H1 (cell line): ENCODE measurements at regions not wholly inside any gene's neighbourhood (a gene's known extent, or its start where the extent isn't known, plus 50 kb on each side); places are given as distances from the start of the nearest gene placed in this dataset.

ENCODE experiments used
- CTCF ChIA-PET: fragments of 300-600 bp; sonication (Branson Sonifier 250); formaldehyde crosslinking; loops from one replicate; lab custom pipeline; 2021; ENCODE audit not compliant: partially characterized antibody; lab: Charles Lee
- POLR2A ChIA-PET: fragments of 300-600 bp; sonication (Branson Sonifier 250); formaldehyde crosslinking; loops from one replicate; lab custom pipeline; 2021; ENCODE audit warnings: inconsistent platforms; ENCODE audit not compliant: partially characterized antibody; lab: Charles Lee
- DNase-seq, 2 experiments: peaks; one replicate each; pipeline versions ENCODE4 v3.0.0 to v3.0.0-alpha.2; 2010 to 2022; ENCODE audit warnings: low spot score in 2 of 2, low read depth in 1 of 2, mixed read lengths in 1 of 2
- FAIRE-seq: peaks from 2 replicates; lab custom pipeline; 2011; peaks lifted over from hg19 to GRCh38; lab: Jason Lieb, UNC
- H2AFZ ChIP-seq: 2 replicates; pipeline ENCODE4 v1.8.1; 2012; ENCODE audit warnings: low read length, inconsistent platforms
- H2AK5ac ChIP-seq: 2 replicates; pipeline ENCODE4 v1.6.1; 2013; ENCODE audit warnings: low read depth, low read length
- H2BK120ac ChIP-seq: replicated peaks from 2 replicates; pipeline ENCODE3; 2013; ENCODE audit warnings: low read depth, low read length, inconsistent platforms
- H2BK12ac ChIP-seq: 2 replicates; pipeline ENCODE4 v1.6.1; 2013; ENCODE audit warnings: low read depth, low read length
- H2BK15ac ChIP-seq: 2 replicates; pipeline ENCODE4 v1.6.1; 2013; ENCODE audit warnings: low read length
- H2BK20ac ChIP-seq: 2 replicates; pipeline ENCODE4 v1.6.1; 2013; ENCODE audit warnings: low read length
- H2BK5ac ChIP-seq: 2 replicates; pipeline ENCODE4 v1.6.1; 2013; ENCODE audit warnings: low read depth, low read length
- H3K14ac ChIP-seq: 2 replicates; pipeline ENCODE4 v1.6.1; 2013; ENCODE audit warnings: inconsistent platforms; ENCODE audit not compliant: insufficient read length
- H3K18ac ChIP-seq: 2 replicates; pipeline ENCODE4 v1.6.1; 2013; ENCODE audit warnings: low read length; ENCODE audit errors: extremely low read depth
- H3K23ac ChIP-seq: 2 replicates; pipeline ENCODE4 v1.6.1; 2013; ENCODE audit warnings: inconsistent platforms; ENCODE audit not compliant: insufficient read length
- H3K23me2 ChIP-seq: 2 replicates; pipeline ENCODE4 v1.6.1; 2013; ENCODE audit warnings: low read depth, low read length
- H3K27ac ChIP-seq: 2 replicates; pipeline ENCODE4 v1.6.1; 2011; ENCODE audit warnings: low read depth, low read length, inconsistent platforms
- H3K27me3 ChIP-seq, 4 experiments: replicated peaks in 1 of 4; 1 replicate in 1 of 4; 2 replicates in 3 of 4; pipeline versions ENCODE4 v1.6.1 to v1.8.1; 2011 to 2013; ENCODE audit warnings: low read length in 3 of 4, mild to moderate bottlenecking in 3 of 4, inconsistent platforms in 2 of 4, mixed read lengths in 2 of 4, moderate library complexity in 1 of 4; ENCODE audit not compliant: control insufficient read depth in 3 of 4, insufficient read depth in 3 of 4; ENCODE audit errors: extremely low read depth in 1 of 4
- H3K36me3 ChIP-seq, 4 experiments: 2 replicates each; pipeline versions ENCODE4 v1.6.1 to v1.8.1; 2011 to 2013; ENCODE audit warnings: mild to moderate bottlenecking in 4 of 4, low read length in 3 of 4, moderate library complexity in 2 of 4, control low read depth in 1 of 4, inconsistent platforms in 1 of 4; ENCODE audit not compliant: insufficient read depth in 4 of 4, control insufficient read depth in 2 of 4
- H3K4ac ChIP-seq: replicated peaks from 2 replicates; pipeline ENCODE3; 2013; ENCODE audit warnings: low read length, low read depth, mixed read lengths, inconsistent platforms; ENCODE audit not compliant: insufficient read length
- H3K4me1 ChIP-seq, 4 experiments: replicated peaks in 1 of 4; 1 replicate in 1 of 4; 2 replicates in 3 of 4; pipeline versions ENCODE4 v1.6.1 to v1.8.1; 2011 to 2013; ENCODE audit warnings: low read length in 3 of 4, inconsistent platforms in 2 of 4, mixed read lengths in 1 of 4; ENCODE audit not compliant: insufficient read depth in 4 of 4, control insufficient read depth in 3 of 4
- H3K4me2 ChIP-seq, 2 experiments: 2 replicates each; pipeline versions ENCODE4 v1.6.1 to v1.8.1; 2011 to 2013; ENCODE audit warnings: low read depth in 2 of 2, low read length in 2 of 2, control low read depth in 1 of 2, inconsistent platforms in 1 of 2, mild to moderate bottlenecking in 1 of 2; ENCODE audit not compliant: insufficient read depth in 1 of 2
- H3K4me3 ChIP-seq, 4 experiments: fragments of 200-600, 300-600 bp in 1 of 4; sonication (generic), shearing (Covaris generic), sonication (Bioruptor Twin) in 1 of 4; 2 replicates each; pipeline versions ENCODE4 v1.5.1 to v1.8.1; 2011 to 2016; ENCODE audit warnings: low read length in 4 of 4, low read depth in 3 of 4, control low read depth in 2 of 4, inconsistent platforms in 2 of 4, mild to moderate bottlenecking in 2 of 4, mixed read lengths in 1 of 4, moderate library complexity in 1 of 4; ENCODE audit not compliant: insufficient read depth in 2 of 4; ENCODE audit errors: extremely low read depth in 1 of 4
- H3K56ac ChIP-seq: replicated peaks from 2 replicates; pipeline ENCODE3; 2013; ENCODE audit warnings: low read depth, mild to moderate bottlenecking, mixed read lengths, low read length, inconsistent platforms; ENCODE audit not compliant: insufficient read length
- H3K79me1 ChIP-seq: 2 replicates; pipeline ENCODE4 v1.6.1; 2013; ENCODE audit warnings: low read depth, low read length, control low read depth
- H3K79me2 ChIP-seq, 2 experiments: 2 replicates each; pipeline versions ENCODE4 v1.6.1 to v1.8.1; 2012 to 2013; ENCODE audit warnings: low read length in 2 of 2, mild to moderate bottlenecking in 2 of 2, inconsistent platforms in 1 of 2; ENCODE audit not compliant: insufficient read depth in 2 of 2, control insufficient read depth in 1 of 2
- H3K9ac ChIP-seq, 4 experiments: replicated peaks in 1 of 4; 1 replicate in 1 of 4; 2 replicates in 3 of 4; pipeline versions ENCODE4 v1.6.1 to v1.8.1; 2011 to 2013; ENCODE audit warnings: low read depth in 3 of 4, low read length in 3 of 4, control low read depth in 2 of 4, mild to moderate bottlenecking in 2 of 4, moderate library complexity in 2 of 4, inconsistent platforms in 1 of 4; ENCODE audit errors: extremely low read depth in 1 of 4
- H3K9me3 ChIP-seq, 2 experiments: 2 replicates each; pipeline versions ENCODE4 v1.6.1 to v1.8.1; 2012 to 2013; ENCODE audit warnings: mild to moderate bottlenecking in 2 of 2, moderate library complexity in 2 of 2, control low read depth in 1 of 2, inconsistent platforms in 1 of 2, low read depth in 1 of 2, low read length in 1 of 2, mixed read lengths in 1 of 2; ENCODE audit not compliant: insufficient read depth in 2 of 2
- H4K20me1 ChIP-seq, 2 experiments: replicated peaks in 1 of 2; 2 replicates each; pipeline versions ENCODE3 to v1.8.1; 2011 to 2013; ENCODE audit warnings: inconsistent platforms in 2 of 2, low read length in 2 of 2, mild to moderate bottlenecking in 1 of 2; ENCODE audit not compliant: insufficient read depth in 2 of 2, control insufficient read depth in 1 of 2
- H4K5ac ChIP-seq: 2 replicates; pipeline ENCODE4 v1.6.1; 2013; ENCODE audit warnings: low read length, low read depth, mixed read lengths, inconsistent platforms; ENCODE audit not compliant: insufficient read length
- H4K8ac ChIP-seq: 2 replicates; pipeline ENCODE4 v1.8.0; 2013; ENCODE audit warnings: mild to moderate bottlenecking, moderate library complexity, low read length, inconsistent platforms; ENCODE audit not compliant: insufficient read depth; ENCODE audit errors: extremely low read depth
- H4K91ac ChIP-seq: replicated peaks from 2 replicates; pipeline ENCODE3; 2013; ENCODE audit warnings: low read length, mixed read lengths, inconsistent platforms; ENCODE audit not compliant: insufficient read length
- CBX5 ChIP-seq: fragments of 300-800, 300-1000 bp; sonication (generic); IDR thresholded peaks from 2 replicates; pipeline ENCODE4 v1.7.1; 2016; ENCODE audit warnings: antibody characterized with exemption, low read length, low read depth
- CBX8 ChIP-seq: fragments of 300-800, 300-1000 bp; sonication (generic); IDR thresholded peaks from 2 replicates; pipeline ENCODE4 v1.7.1; 2016; ENCODE audit warnings: low read depth, low read length, borderline replicate concordance
- FOSL1 ChIP-seq: IDR thresholded peaks from 2 replicates; pipeline ENCODE4 v1.6.1; 2011; ENCODE audit warnings: mild to moderate bottlenecking, low read depth, low read length, moderate library complexity; ENCODE audit not compliant: insufficient read depth
- GTF2F1 ChIP-seq: IDR thresholded peaks from 2 replicates; pipeline ENCODE4 v1.6.1; 2012; ENCODE audit warnings: low read depth, low read length, improper control_type of control experiment, borderline replicate concordance
- HDAC6 ChIP-seq: IDR thresholded peaks from one replicate; pipeline ENCODE4 v1.7.1; 2012; ENCODE audit warnings: low read depth, mild to moderate bottlenecking, inconsistent platforms, low read length, moderate library complexity
- JUN ChIP-seq: IDR thresholded peaks from 2 replicates; pipeline ENCODE4 v1.6.1; 2011; ENCODE audit warnings: low read depth, mild to moderate bottlenecking, improper control_type of control experiment, low read length
- NRF1 ChIP-seq: IDR thresholded peaks from 2 replicates; pipeline ENCODE4 v1.6.1; 2011; ENCODE audit warnings: mild to moderate bottlenecking, low read depth, low read length, improper control_type of control experiment
- PHF8 ChIP-seq: fragments of 200-600 bp; sonication (generic); conservative IDR thresholded peaks from 2 replicates; pipeline ENCODE4 v1.7.1; 2012; ENCODE audit warnings: low read depth, mild to moderate bottlenecking, inconsistent platforms, low read length, moderate library complexity
- POLR2A ChIP-seq, 2 experiments: IDR thresholded peaks; 1 replicate in 1 of 2; 2 replicates in 1 of 2; pipeline ENCODE4 v1.6.1; 2011; ENCODE audit warnings: low read depth in 2 of 2, low read length in 2 of 2, mild to moderate bottlenecking in 2 of 2; ENCODE audit errors: control extremely low read depth in 1 of 2
- RAD21 ChIP-seq, 2 experiments: IDR thresholded peaks in 1 of 2; conservative IDR thresholded peaks in 1 of 2; 2 replicates each; pipeline ENCODE4 v1.6.1; 2011; ENCODE audit warnings: low read depth in 2 of 2, low read length in 2 of 2, improper control_type of control experiment in 1 of 2, inconsistent platforms in 1 of 2, mild to moderate bottlenecking in 1 of 2, moderate library complexity in 1 of 2
- SAP30 ChIP-seq: fragments of 300-600 bp; sonication (generic); IDR thresholded peaks from 2 replicates; pipeline ENCODE4 v1.7.1; 2012; ENCODE audit warnings: low read length, moderate library complexity, mild to moderate bottlenecking, inconsistent platforms; ENCODE audit not compliant: insufficient read depth, insufficient replicate concordance
- SIX5 ChIP-seq: IDR thresholded peaks from 2 replicates; pipeline ENCODE4 v1.6.1; 2011; ENCODE audit warnings: mild to moderate bottlenecking, low read depth, low read length
- SP2 ChIP-seq: IDR thresholded peaks from 2 replicates; pipeline ENCODE4 v1.6.1; 2012; ENCODE audit warnings: mild to moderate bottlenecking, low read length, inconsistent platforms
- TEAD4 ChIP-seq: IDR thresholded peaks from 2 replicates; pipeline ENCODE4 v1.6.1; 2012; ENCODE audit warnings: low read depth, low read length, inconsistent platforms, mixed read lengths
- YY1 ChIP-seq: IDR thresholded peaks from 2 replicates; pipeline ENCODE4 v1.6.1; 2011; ENCODE audit warnings: low read depth, mild to moderate bottlenecking, low read length
- ZNF274 ChIP-seq: IDR thresholded peaks from 2 replicates; pipeline ENCODE4 v1.7.0; 2012; ENCODE audit warnings: low read length, borderline replicate concordance; ENCODE audit errors: extremely low read depth
- WGBS, 2 experiments: shearing (Covaris generic) in 1 of 2; methylation state at CpG; one replicate each; pipeline versions ENCODE4 v1.1.6 to v1.1.7; 2013 to 2015; ENCODE audit warnings: low lambda C conversion rate in 2 of 2, mixed read lengths in 2 of 2, inconsistent platforms in 1 of 2, low coverage in 1 of 2, missing lambda C conversion rate in 1 of 2; ENCODE audit not compliant: insufficient replicate concordance in 2 of 2, insufficient coverage in 1 of 2, insufficient read length in 1 of 2; ENCODE audit errors: extremely low coverage in 1 of 2, missing lambda C conversion rate in 1 of 2; 5-methylcytosine and 5-hydroxymethylcytosine counted together

DNA sequence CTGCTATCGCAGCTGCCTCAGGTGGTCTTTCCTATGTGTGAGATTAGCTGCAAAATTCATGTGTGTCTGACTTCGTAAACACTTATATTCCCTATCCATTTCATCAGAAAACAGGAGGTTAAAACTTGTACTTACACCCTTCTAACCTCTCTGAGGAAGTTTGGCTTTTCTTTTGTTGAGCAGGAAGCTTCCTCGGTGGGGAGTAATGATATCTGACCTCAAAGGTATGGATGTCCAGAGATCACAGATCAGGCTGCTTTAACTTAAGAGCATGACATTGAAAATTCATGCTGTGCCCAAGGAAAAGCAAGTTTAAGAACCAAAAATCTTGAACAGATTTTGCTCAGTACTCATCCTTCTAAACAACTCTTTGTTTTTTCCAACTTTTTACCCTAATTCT lies 429.1 kb downstream of the STIM2 start:
- Histone ChIP-seq H2BK5ac (no peak overlapping the region), H3K18ac (no peak overlapping the region), H3K4me3 (no peak overlapping the region), H3K23me2 (no peaks in the 10 kb centered on the region), H4K91ac (no peak overlapping the region), H3K79me1 (no peaks in the 10 kb centered on the region), H3K9ac (no peak overlapping the region), H3K79me2 (no peaks in the 10 kb centered on the region), H3K23ac (no peak overlapping the region), H2BK120ac (no peak overlapping the region), H3K36me3 (no peaks in the 10 kb centered on the region), H3K56ac (no peak overlapping the region), H2AK5ac (no peak overlapping the region), H4K20me1 (no peaks in the 10 kb centered on the region), H2BK20ac (no peak overlapping the region), H3K4ac (no peak overlapping the region), H3K27me3 (no peaks in the 10 kb centered on the region), H2BK15ac (no peak overlapping the region), H2BK12ac (no peak overlapping the region), H3K4me1 (0 out of 7 replicates have a peak, but pooled peaks cover 0 to 7% (median 0%) of the 10 kb centered on the region in 4 experiments), H3K9me3 (no peaks in the 10 kb centered on the region), H4K8ac (no peak overlapping the region), H3K14ac (no peak overlapping the region), H2AFZ (no peak overlapping the region), H3K4me2 (no peak overlapping the region), H3K27ac (no peak overlapping the region), H4K5ac (no peak overlapping the region)
- DNase-seq (no peak), FAIRE-seq (no peak)
- 82% methylated on average over 3 of the region's 3 CpGs; no CpG with 5 or more reads in 1 of the 2 experiments for WGBS, 2 experiments
- CTCF ChIA-PET = no interaction called here
- POLR2A ChIA-PET = no interaction called here
- TF ChIP-seq JUN (no peak), YY1 (no peak), GTF2F1 (no peak), NRF1 (no peak), SAP30 (no peak), CBX5 (no peak), SP2 (no peak), FOSL1 (no peak), HDAC6 (no peak), POLR2A (IDR thresholded peaks at IDR 0.05; ENCODE audit: control extremely low read depth in 1 of 2, low read depth in 2 of 2, low read length in 2 of 2) (no peak), ZNF274 (no peak), PHF8 (no peak), RAD21 (IDR thresholded peaks at IDR 0.05 in 1 of 2, conservative IDR thresholded peaks at IDR 0.05 in 1 of 2; ENCODE audit: low read depth in 2 of 2, low read length in 2 of 2) (no peak), CBX8 (no peak), SIX5 (no peak), TEAD4 (no peak)
